Skin of body (tissue), 1 donor: ENCODE measurements at regions not wholly inside any gene's neighbourhood (a gene's known extent, or its start where the extent isn't known, plus 50 kb on each side); places are given as distances from the start of the nearest gene placed in this dataset.
A peak's percentile ranks its signal among the peaks of the same experiment; 100 is the strongest.
"Not testable (repeated sequence)": the region's sequence is repeated elsewhere in the genome, so short reads cannot be mapped to it uniquely, and the experiment has no call there.

Source experiments
- DNase-seq: peaks from one replicate; lab custom pipeline; 2025; lab: John Stamatoyannopoulos, UW

DNA sequence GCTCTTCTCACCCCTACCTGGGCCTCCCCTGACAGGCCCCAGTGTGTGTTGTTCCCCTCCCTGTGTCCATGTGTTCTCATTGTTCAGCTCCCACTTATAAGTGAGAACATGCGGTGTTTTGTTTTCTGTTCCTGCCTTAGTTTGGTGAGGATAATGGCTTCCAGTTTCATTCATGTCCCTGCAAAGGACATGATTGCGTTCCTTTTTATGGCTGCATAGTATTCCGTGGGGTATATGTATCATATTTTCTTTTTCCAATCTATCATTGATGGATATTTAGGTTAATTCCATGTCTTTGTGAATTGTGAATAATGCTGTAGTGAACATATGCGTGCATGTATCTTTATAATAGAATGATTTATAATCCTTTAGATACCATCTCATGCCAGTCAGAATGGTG is 159.4 kb upstream of the RPS23 start:
- DNase-seq = not testable (repeated sequence)

DNA sequence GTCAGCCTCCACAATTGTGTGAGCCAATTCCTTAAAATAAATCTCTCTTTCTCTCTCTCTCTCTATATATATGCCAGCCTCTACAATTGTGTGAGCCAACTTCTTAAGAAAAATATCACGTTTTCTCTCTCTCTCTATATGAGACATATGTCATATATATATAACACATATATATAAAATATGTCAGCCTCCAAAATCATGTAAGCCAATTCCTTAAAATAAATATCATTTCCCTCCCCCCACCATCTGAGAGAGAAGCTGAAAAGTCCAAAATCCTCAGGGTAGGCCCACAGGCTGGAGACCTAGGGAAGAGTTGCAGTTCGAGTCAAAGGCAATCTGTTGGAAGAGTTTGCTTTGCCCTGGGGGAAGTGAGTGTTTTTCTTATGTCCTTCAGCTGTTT is 158.1 kb upstream of the RPS23 start:
- no peak for DNase-seq

GRCh38 chr5:82434696-82435660 is 156.8 kb upstream of the RPS23 start:
- DNase-seq = not testable (repeated sequence)

DNA sequence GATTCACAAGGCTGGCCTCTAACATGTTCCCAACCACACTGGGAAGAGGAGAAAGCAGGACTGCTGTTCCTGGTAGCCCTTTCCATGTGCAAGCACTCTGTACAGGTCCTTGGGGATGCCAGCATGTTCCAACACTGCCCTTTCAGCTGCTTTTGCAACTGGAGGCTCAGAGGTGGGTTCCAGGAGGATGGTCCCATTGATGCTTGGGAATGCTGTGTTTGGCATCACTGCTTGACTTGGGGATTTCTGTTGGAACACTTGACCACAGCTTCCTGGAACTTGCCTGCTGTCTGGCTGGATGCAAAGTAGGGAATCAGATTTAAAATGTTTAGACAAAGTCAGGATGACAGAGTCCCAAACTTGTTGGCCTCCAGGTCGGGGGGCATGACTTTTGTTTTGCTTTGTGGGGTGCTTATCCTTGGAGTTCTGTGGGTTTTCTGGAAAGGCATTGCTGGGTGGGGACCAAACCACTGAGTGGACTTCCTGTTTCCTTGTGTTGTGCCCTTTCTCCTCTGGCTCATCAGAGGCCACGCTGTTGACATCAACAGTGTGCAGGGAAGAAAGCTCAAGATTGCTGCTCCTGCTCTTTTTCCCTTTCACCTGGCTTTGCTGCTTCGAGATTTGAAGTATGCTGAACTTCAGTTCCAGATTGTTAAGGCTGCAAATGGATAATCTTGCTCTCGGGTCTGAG is 148.5 kb upstream of the RPS23 start:
- no peak for DNase-seq

DNA sequence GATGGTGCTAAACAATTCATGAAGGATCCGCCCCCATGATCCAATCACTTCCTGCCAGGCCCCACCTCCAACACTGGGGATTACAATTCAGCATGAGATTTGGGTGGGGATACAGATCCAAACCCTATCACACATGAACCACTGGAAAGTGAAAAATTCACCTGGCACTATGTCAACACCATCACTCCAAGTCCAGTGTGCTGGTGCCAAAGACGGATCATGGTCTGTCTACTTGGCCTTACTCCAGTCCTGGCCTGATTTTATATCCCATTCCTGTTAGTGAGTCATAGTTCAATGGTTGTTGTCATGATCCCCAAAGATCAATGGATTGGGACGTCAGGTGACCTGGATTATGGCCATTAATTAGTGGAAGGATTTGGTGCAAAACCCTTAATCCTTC is 147.4 kb upstream of the RPS23 start:
- DNase-seq = peak; percentile 26

- no peak for DNase-seq
Observed at GRCh38 chr5:82424211-82424610, 146.1 kb upstream of the RPS23 start.

- peak; percentile 54 for DNase-seq
Observed at GRCh38 chr5:82422751-82423181, 144.6 kb upstream of the RPS23 start.

GRCh38 chr5:82422001-82422740 is 144.0 kb upstream of the RPS23 start:
- DNase-seq = no peak

DNA sequence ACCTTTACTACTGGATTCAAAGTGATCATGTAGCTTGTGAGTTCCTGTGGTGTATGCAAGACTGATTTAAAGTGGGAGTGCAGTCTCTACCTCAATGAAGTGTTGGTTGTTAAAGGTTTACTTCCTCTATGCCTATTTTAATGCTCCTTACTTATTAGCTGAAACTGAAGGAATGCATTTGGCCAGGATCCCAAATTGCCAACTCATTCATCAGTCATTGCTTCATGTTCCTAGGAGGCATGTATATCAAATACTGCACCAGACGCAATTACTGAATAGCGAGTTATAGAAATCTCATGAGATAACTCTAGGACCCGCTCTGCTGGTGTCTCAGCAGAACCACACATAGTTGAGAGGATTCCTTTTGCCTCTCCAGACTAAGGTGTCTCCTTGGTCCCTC is 143.0 kb upstream of the RPS23 start:
- DNase-seq = no peak

- DNase-seq = not testable (repeated sequence)
Observed at GRCh38 chr5:82420524-82420923, 142.4 kb upstream of the RPS23 start.

- DNase-seq = no peak
Observed at GRCh38 chr5:82419559-82420332, 141.6 kb upstream of the RPS23 start.

DNA sequence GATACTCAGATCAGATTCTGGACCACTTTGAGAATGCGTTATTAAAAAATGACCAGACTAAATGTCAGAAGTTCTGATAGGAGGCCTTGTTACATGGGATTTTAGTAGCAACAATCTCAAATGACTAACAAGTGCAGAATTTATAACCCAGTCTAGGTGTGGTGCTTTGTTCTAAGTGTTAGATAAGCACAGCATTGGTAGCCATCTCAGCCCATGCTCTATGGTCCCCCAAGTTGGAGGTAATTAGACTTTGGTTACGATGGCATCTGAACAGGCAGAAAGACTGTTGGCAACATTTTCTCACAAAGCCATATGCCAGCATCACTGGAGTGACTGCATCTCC is 140.4 kb upstream of the RPS23 start:
- DNase-seq = no peak

DNA sequence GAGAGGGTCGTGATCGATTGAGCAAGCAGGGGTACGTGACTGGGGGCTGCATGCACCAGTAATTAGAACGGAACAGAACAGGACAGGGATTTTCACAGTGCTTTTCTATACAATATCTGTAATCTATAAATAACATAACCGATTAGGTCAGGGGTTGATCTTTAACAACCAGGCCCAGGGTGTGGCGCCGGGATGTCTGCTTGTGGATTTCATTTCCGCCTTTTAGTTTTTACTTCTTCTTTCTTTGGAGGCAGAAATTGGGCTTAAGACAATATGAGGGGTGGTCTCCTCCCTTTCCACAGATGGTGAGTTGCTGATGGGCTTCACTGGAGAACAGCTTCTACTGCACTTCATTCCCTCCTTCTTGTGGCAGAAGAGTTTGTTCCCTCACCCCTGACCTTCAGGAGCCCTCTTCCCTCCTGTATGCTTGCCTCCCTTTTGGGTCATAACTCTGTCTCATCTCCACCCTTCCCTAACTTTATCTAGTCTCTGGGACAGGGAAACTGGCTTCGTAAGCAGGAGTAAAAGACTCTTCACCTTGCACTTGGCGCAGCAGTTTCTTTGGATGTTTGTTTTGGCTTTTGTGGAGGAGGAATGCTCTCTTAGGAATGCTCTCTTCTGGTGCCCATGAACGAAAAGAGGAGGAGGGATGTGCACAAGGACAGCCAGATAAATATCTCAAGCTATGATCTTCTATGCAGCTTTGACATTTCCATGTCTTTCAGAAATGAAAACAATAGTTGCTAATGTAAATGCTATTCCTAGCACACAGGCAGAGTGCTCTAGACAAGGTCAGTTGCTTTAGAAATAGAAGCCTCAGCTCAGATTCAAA is 139.8 kb upstream of the RPS23 start:
- no peak for DNase-seq

- DNase-seq = no peak
Observed at GRCh38 chr5:82416512-82416911, 138.4 kb upstream of the RPS23 start.

- DNase-seq = no peak
Observed at GRCh38 chr5:82414041-82414388, 135.9 kb upstream of the RPS23 start.

- peak; percentile 45 for DNase-seq
Observed at GRCh38 chr5:82413302-82414040, 135.3 kb upstream of the RPS23 start.

- DNase-seq = no peak
Observed at GRCh38 chr5:82408033-82408432, 129.9 kb upstream of the RPS23 start.

DNA sequence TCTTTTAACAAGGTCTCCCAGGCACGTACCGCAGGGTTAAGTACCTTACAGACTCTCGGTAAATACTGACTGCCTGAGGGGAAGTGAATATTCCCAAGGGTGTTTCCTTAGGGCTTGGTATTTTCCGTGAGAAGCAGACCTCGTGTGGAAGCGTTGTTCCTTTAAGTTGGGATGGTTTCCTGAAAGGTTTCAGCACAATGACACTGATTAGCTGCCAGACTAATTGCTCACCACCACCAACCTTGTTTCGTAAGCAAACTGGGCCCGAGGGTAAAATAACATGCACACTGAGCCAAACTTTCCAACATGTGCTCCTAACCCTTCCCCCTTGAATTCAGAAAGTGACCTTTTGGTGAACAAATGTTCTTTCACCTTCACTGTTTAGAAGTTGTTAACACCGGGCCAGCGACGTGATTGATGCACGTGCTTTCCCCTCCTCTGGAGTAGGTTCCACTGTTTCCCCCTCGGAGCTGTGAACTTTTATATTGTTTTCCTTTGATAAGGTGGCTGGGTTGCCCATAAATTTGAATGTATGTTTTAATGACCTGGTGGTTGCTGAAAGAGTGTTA is 128.1 kb upstream of the RPS23 start:
- peak; percentile 41 for DNase-seq

DNA sequence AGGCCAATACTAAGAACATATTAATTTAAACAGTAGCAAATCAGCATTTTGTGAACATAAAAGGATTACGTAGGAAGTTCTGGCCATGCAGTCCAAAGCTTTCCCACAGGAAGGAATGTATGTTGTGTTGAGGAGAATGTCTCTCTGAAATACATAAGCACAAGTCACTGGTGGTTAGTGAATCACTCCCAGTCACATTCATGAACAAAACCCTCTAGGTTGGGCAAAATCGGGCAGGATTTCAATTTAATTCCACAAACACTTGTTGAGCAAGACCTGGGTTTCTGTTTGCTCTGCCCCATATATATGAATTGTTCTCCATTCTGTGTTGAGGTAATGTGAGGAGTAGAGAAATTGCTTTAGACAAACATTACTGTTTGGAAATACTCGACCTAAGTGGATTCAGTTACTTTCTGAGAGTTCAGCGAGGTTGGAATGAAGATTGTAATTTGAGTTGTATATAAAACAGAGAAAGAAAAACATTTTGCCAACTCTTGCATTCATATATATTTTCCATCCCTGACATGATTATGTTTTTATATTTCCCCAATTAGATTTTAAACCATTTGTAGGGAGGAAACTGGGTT is 127.6 kb upstream of the RPS23 start:
- no peak for DNase-seq
